RWPE1 (cell line): ENCODE measurements at regions not wholly inside any gene's neighbourhood (a gene's known extent, or its start where the extent isn't known, plus 50 kb on each side); places are given as distances from the start of the nearest gene placed in this dataset.

ENCODE experiments used
- CTCF ChIA-PET: fragments of 350-600 bp; sonication (Branson Sonifier 250); formaldehyde crosslinking; extraction: SDS; loops from one replicate; lab custom pipeline; 2021; lab: Yijun Ruan, JAX
- POLR2A ChIA-PET: fragments of 400-600 bp; formaldehyde crosslinking; extraction: SDS; loops from one replicate; lab custom pipeline; 2020; ENCODE audit warnings: antibody characterized with exemption; ENCODE audit not compliant: low non-redundant PET; lab: Yijun Ruan, JAX
- DNase-seq: peaks from one replicate; pipeline ENCODE4 v3.0.0; 2012; ENCODE audit warnings: low spot score
- H3K27ac ChIP-seq: fragments of 450-650 bp; 2 replicates; pipeline ENCODE4 v1.5.1; 2017
- CTCF ChIP-seq: fragments of 450-650 bp; conservative IDR thresholded peaks from 2 replicates; pipeline ENCODE4 v1.5.1; 2017; ENCODE audit warnings: low read depth, mild to moderate bottlenecking

DNA sequence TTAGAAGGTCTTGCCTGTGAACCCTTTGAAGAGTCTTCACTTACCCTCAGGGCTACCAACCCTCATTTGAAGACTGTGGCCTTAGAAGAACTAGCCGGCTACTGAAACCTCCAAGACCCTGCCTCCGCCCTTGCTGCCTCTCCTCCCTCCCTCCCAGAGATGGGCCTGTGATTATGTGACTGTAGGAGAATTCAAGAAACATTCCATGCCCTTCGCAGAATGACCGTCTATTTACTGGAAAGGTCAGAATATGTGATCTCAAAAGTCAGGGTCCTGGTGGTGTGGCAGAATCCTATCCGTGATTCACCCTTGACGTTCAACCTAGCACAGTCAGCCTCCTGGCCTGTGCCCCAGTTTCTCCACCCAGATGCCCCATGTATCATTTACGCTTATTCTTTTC is 109.6 kb downstream of the CTNND1 start:
- POLR2A ChIA-PET, result no interaction called here
- no peak for DNase-seq
- CTCF ChIA-PET, result no interaction called here
- H3K27ac ChIP-seq, result no peak overlapping the region
- no peak for TF ChIP-seq CTCF

GRCh38 chr11:57873196-57873911 is 111.8 kb downstream of the CTNND1 start:
- DNase-seq, result peak; percentile 63
- peak overlapping the region; percentile 67 for H3K27ac ChIP-seq
- no peak for TF ChIP-seq CTCF
- ChIA-PET POLR2A (no interaction called here), CTCF (interaction anchor here (0.7 kb wide), 1 partner anchor 13 kb away, joined by 4 read pairs; no protein-coding TSS in a partner anchor)

GRCh38 chr11:57874981-57875380 is 113.4 kb downstream of the CTNND1 start:
- no peak for TF ChIP-seq CTCF
- POLR2A ChIA-PET, result no interaction called here
- CTCF ChIA-PET, result no interaction called here
- H3K27ac ChIP-seq, result no peak overlapping the region
- no peak for DNase-seq

- CTCF ChIA-PET, result no interaction called here
- no peak for TF ChIP-seq CTCF
Measured at GRCh38 chr11:57881647-57882046, 120.0 kb downstream of the CTNND1 start.

GRCh38 chr11:57883630-57884029 is 122.0 kb downstream of the CTNND1 start:
- POLR2A ChIA-PET, result no interaction called here
- DNase-seq, result no peak
- no peak for TF ChIP-seq CTCF
- no peak overlapping the region for H3K27ac ChIP-seq
- CTCF ChIA-PET, result no interaction called here

More at GRCh38 chr11:57881647-57882046, 120.0 kb downstream of the CTNND1 start:
- DNase-seq, result no peak
- H3K27ac ChIP-seq, result no peak overlapping the region
- POLR2A ChIA-PET, result no interaction called here

DNA sequence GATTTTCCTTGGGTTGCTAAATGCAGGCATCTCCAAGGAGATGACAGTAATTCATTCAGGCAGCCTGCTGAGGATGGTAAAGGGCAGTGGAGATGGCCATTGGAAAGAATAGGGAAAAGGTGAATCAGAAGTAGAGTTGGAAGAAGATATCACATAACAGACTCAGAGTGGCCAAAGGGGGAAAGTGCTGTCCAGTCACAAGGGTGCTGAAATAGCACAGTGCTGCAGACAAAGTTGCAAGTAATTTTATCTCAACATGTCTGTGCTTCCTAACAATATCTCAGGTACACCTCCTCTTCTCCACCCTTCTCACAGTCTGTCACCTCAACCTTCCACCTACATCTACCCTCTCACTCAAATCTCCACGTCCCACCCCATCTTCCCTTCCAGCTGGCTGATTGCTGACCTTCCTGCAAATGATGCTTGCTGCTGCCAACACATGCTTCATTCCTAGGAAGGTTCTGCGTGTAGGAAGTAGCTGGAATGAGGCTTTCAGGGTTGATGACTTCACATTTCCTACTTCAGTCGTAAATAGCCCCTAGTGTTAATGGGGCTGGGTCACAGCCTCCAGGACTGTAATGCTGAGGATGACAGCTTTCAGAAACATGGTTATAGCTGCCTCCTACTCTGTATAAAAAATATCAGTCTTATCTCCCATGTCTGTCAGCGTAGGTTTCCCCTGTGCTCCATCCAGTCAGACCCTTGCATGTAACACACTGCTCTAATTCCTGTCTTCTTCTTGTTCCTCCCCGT is 123.9 kb downstream of the CTNND1 start:
- DNase-seq, result peak; percentile 25
- no peak overlapping the region for H3K27ac ChIP-seq
- POLR2A ChIA-PET, result no interaction called here
- CTCF ChIA-PET, result interaction anchor here (0.5 to 1.0 kb wide), 3 partner anchors 12 to 17 kb away, joined by 4 to 5 read pairs (median 4); no protein-coding TSS in a partner anchor
- no peak for TF ChIP-seq CTCF
